Body of pancreas (tissue), 4 donors: ENCODE measurements at regions not wholly inside any gene's neighbourhood (a gene's known extent, or its start where the extent isn't known, plus 50 kb on each side); places are given as distances from the start of the nearest gene placed in this dataset.
"Not testable (repeated sequence)": the region's sequence is repeated elsewhere in the genome, so short reads cannot be mapped to it uniquely, and the experiment has no call there.

Source experiments
- POLR2A ChIP-seq, 3 donors: fragments of 450-650 bp; IDR thresholded peaks; one replicate each; pipeline ENCODE4 v1.6.1; 2016; ENCODE audit warnings: antibody characterized with exemption in 3 of 3, mild to moderate bottlenecking in 2 of 3
- TF ChIP-seq, protein P1 (sequence below), 7 experiments: fragments of 450-650 bp in 4 of 7; fragments of 200-600 bp in 3 of 7; sonication (generic) in 3 of 7; IDR thresholded peaks; one replicate each; pipeline ENCODE4 v1.5.1; 2016 to 2019; ENCODE audit warnings: antibody characterized with exemption in 7 of 7

DNA sequence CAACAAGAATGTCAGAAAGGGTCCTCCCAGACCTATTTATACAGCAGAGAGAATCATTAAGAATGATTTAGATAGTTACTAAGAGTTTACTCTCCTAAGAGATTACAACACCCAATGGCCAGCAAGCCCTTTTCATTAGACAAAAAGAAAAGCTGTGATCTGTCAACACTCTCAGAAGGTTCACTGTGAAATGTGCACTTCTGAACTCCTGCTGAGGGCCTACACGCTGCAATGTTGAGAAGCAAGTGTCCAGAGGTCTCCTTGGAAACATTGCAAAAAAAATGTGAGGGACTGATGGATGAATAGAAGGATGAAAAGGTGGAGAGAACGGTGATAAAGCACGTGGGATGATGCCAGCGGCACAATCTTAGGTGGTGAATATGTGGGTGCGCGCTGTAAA lies 70.8 kb downstream of the GOLGA6L6 start:
- TF ChIP-seq, protein P1, sequence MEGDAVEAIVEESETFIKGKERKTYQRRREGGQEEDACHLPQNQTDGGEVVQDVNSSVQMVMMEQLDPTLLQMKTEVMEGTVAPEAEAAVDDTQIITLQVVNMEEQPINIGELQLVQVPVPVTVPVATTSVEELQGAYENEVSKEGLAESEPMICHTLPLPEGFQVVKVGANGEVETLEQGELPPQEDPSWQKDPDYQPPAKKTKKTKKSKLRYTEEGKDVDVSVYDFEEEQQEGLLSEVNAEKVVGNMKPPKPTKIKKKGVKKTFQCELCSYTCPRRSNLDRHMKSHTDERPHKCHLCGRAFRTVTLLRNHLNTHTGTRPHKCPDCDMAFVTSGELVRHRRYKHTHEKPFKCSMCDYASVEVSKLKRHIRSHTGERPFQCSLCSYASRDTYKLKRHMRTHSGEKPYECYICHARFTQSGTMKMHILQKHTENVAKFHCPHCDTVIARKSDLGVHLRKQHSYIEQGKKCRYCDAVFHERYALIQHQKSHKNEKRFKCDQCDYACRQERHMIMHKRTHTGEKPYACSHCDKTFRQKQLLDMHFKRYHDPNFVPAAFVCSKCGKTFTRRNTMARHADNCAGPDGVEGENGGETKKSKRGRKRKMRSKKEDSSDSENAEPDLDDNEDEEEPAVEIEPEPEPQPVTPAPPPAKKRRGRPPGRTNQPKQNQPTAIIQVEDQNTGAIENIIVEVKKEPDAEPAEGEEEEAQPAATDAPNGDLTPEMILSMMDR (IDR thresholded peaks at IDR 0.05) = not testable (repeated sequence)
- TF ChIP-seq POLR2A (IDR thresholded peaks at IDR 0.05) = not testable (repeated sequence)
